ENCODE measurements at regions not wholly inside any gene's neighbourhood (a gene's known extent, or its start where the extent isn't known, plus 50 kb on each side); places are given as distances from the start of the nearest gene placed in this dataset.

DNA sequence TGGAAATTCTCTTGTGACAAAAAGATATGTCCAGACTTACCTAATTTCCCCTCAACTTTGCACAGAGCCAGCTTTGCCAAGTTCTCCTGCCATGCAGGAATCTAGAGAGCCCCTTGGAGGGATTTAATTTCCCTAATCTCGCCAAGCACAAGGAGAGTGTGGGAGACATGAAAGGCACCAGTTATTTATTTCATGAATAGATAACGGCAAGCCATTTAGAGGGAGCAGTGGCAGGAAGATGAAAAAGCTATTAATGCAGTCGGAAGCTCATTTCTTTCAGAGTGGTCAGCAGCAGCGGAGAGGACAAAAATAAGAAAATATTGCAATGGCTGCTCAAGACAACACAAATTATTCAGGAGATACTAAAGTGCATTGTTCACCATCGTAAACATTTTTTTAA lies 150.9 kb upstream of the WSCD2 start:
- TF ChIP-seq POLR2AphosphoS5 (IDR thresholded peaks at IDR 0.05; ENCODE audit: low read depth, low read length): no peak
- TF ChIP-seq, protein P1, sequence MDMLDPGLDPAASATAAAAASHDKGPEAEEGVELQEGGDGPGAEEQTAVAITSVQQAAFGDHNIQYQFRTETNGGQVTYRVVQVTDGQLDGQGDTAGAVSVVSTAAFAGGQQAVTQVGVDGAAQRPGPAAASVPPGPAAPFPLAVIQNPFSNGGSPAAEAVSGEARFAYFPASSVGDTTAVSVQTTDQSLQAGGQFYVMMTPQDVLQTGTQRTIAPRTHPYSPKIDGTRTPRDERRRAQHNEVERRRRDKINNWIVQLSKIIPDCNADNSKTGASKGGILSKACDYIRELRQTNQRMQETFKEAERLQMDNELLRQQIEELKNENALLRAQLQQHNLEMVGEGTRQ (IDR thresholded peaks at IDR 0.05; ENCODE audit: borderline replicate concordance, low read depth, low read length): no peak

Measured in SK-N-SH (cell line).